Stimulated activated CD4-positive, alpha-beta T cell treated with anti-CD3 and anti-CD28 coated beads, Interleukin-1b, Interleukin-23, amount 100 ng/mL, for 24 hours (primary cell): ENCODE measurements at regions not wholly inside any gene's neighbourhood (a gene's known extent, or its start where the extent isn't known, plus 50 kb on each side); places are given as distances from the start of the nearest gene placed in this dataset.

Experiments
- DNase-seq, 4 experiments: peaks; one replicate each; pipeline ENCODE4 v3.0.0-alpha.2; 2020; ENCODE audit warnings: low read depth in 4 of 4, low spot score in 1 of 4

- DNase-seq = no peak
Observed at GRCh38 chr12:61367281-61367785, 892.9 kb upstream of the USP15 start.

GRCh38 chr12:61369241-61369910 lies 890.8 kb upstream of the USP15 start:
- no peak for DNase-seq

- DNase-seq = no peak
Observed at GRCh38 chr12:61384511-61384910, 875.7 kb upstream of the USP15 start.

GRCh38 chr12:61385771-61386170 lies 874.4 kb upstream of the USP15 start:
- no peak for DNase-seq

- no peak for DNase-seq
Observed at GRCh38 chr12:61397668-61398067, 862.5 kb upstream of the USP15 start.

- no peak for DNase-seq
Observed at GRCh38 chr12:61412201-61412600, 848.0 kb upstream of the USP15 start.

DNA sequence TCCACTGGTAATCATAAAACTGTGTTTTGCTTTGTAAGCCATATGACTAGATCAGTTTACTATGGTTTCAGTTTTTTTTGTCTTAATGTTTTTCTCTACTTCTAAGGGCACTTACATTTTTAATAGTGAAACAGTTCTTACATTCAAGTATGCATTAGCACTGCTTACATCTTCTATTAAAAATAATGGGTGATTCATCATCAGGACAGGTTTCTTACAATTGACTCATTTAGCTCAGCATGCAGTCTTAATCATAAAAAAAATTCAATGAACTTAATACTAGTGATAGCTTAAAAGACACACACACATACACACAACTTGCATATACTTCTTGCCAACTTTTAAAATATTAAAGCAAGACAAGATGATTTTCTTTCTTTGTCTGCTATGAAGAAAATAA lies 845.7 kb upstream of the USP15 start:
- DNase-seq = no peak

- no peak for DNase-seq
Observed at GRCh38 chr12:61422786-61423185, 837.4 kb upstream of the USP15 start.

GRCh38 chr12:61452076-61452475 lies 808.1 kb upstream of the USP15 start:
- no peak for DNase-seq

GRCh38 chr12:61487728-61488127 lies 772.5 kb upstream of the USP15 start:
- DNase-seq = no peak

DNA sequence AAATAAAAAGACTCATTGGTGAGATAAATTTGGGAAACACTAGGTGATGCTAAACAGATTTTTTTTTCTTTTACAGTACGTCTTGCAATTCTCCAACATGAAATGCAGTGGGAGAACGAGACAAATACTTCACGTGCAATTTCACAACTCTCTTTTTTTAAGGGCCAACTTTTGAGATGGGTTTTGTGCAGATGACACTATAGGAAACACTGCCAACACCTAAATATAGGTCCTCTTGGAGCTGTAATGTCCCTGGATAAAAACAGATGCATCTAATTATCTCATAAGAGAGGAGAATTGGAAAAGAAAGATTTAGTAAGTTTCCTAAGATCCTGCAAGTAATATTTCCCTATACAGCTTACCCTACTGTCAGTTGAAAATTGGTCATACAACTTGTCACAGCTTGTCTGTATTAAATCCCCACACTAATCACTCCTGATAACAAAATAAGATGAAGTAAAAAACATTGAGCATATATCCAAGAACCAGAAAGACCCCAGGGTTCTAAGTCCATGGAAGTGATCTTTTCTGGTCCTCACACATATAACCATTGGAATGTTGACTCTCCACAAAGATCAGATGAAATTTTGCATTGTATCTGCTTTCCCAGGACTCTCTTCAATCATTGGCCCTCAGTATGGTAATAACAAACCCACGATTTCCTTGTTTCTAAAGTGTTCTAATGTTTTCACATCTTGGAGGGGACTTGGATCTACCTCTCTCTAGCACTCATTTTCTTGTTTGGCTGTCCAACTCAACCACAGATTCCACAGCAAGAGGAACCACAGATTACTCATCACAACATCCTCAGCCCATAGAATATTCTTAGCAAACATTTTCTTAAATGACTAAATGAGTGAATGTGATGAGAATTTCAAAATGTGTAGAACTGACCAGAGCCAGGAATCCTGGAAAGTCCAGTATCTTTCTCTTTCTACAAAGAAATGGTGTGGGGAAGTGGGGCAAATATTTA lies 769.4 kb upstream of the USP15 start:
- no peak for DNase-seq

- DNase-seq = no peak
Observed at GRCh38 chr12:61502179-61502578, 758.0 kb upstream of the USP15 start.

- DNase-seq = no peak
Observed at GRCh38 chr12:61504396-61505080, 755.7 kb upstream of the USP15 start.

DNA sequence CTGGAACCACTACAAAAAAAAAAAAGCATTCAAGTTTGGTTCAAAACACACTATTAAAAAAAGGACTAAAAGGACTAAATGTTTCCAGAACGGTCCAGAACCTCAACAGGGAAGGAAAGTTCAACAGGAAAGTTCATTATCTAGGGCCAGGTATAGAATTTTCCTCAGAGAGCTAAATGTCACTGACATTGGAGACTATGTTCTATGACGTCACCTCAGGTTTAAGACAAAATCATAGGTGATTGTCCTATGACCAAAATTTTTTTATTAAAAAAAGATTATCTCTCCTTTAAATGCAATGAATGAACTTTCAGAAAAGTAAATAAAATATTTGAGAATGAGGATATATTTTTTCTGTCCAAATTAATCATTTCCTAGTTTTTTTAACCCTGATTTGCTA lies 746.7 kb upstream of the USP15 start:
- no peak for DNase-seq

DNA sequence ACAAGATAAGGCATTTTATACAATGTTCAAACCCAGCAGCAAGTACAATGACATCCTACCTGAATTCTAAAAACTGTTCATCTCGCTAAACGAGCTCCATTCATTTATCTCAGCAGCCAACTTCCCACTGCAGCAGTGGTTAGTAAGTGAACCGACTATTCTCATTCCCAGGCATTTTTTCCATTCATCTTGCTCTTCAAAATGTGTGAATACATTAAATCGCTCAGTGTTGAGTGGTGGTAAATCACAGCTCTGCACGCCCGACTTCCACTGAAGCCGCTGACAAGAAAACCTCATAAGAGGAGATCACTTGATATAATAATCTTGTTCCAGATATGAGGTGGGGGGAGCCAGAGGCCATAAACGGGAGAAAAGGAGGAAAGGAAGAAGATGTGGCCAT lies 746.2 kb upstream of the USP15 start:
- DNase-seq = no peak

- DNase-seq = no peak
Observed at GRCh38 chr12:61521258-61521657, 738.9 kb upstream of the USP15 start.

GRCh38 chr12:61523276-61523992 lies 736.8 kb upstream of the USP15 start:
- no peak for DNase-seq

GRCh38 chr12:61524851-61525250 lies 735.4 kb upstream of the USP15 start:
- DNase-seq = no peak

DNA sequence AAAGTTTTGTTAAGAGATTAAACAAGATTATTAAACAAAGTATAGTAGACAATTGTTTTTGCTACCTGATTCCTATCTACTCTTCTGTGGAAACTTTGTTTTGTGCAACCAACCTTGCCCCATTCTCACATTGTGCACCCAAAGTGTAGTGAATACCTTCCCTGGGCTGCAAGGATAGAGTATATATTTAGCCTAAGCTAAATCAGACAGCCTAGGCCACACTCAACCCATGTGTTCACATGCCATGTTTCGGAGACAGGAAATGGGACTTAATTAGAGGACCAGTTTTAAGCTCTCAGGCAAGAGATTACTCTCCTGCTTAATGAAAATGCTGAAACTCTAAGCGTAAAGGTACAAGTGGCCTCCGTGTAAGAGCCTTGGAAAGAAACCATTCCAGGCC lies 734.9 kb upstream of the USP15 start:
- DNase-seq = no peak

- DNase-seq = no peak
Observed at GRCh38 chr12:61530456-61530855, 729.7 kb upstream of the USP15 start.

GRCh38 chr12:61531195-61531594 lies 729.0 kb upstream of the USP15 start:
- no peak for DNase-seq
